IMR-90 (cell line): ENCODE measurements at regions not wholly inside any gene's neighbourhood (a gene's known extent, or its start where the extent isn't known, plus 50 kb on each side); places are given as distances from the start of the nearest gene placed in this dataset.

ENCODE experiments used
- MAFK ChIP-seq: IDR thresholded peaks from 2 replicates; pipeline ENCODE4 v1.6.1; 2012; ENCODE audit warnings: low read depth, low read length, improper control_type of control experiment
- MXI1 ChIP-seq: IDR thresholded peaks from 2 replicates; pipeline ENCODE4 v1.6.1; 2012; ENCODE audit warnings: low read depth, mild to moderate bottlenecking, low read length, moderate library complexity, borderline replicate concordance

GRCh38 chr7:25496476-25497368 lies 268.4 kb upstream of the NPVF start:
- no peak for TF ChIP-seq MAFK
- TF ChIP-seq MXI1: no peak
